CD8-positive, alpha-beta memory T cell (primary cell): ENCODE measurements at regions not wholly inside any gene's neighbourhood (a gene's known extent, or its start where the extent isn't known, plus 50 kb on each side); places are given as distances from the start of the nearest gene placed in this dataset.

ENCODE experiments used
- CTCF ChIA-PET: fragments of 350-600 bp; sonication (Branson Sonifier 250); formaldehyde crosslinking; loops from one replicate; lab custom pipeline; 2021; ENCODE audit warnings: antibody characterized with exemption; lab: Charles Lee
- POLR2A ChIA-PET: fragments of 350-600 bp; sonication (Branson Sonifier 250); formaldehyde crosslinking; loops from one replicate; lab custom pipeline; 2021; ENCODE audit warnings: antibody characterized with exemption; lab: Charles Lee
- DNase-seq, 5 donors: peaks; one replicate each; pipeline versions ENCODE4 v3.0.0 to v3.0.0-alpha.2; 2020 to 2022; ENCODE audit warnings: mixed read lengths in 1 of 5
- H3K27ac ChIP-seq: one replicate; pipeline ENCODE4 v1.7.0; 2013; ENCODE audit warnings: low read depth, mild to moderate bottlenecking, low read length, moderate library complexity
- H3K27me3 ChIP-seq: 2 replicates; pipeline ENCODE4 v1.7.0; 2013; ENCODE audit warnings: low read length, mild to moderate bottlenecking; ENCODE audit not compliant: insufficient read depth, poor library complexity, severe bottlenecking
- H3K36me3 ChIP-seq: 2 replicates; pipeline ENCODE4 v1.7.0; 2013; ENCODE audit warnings: mild to moderate bottlenecking, low read length, moderate library complexity; ENCODE audit not compliant: insufficient read depth
- H3K4me1 ChIP-seq: 2 replicates; pipeline ENCODE4 v1.7.0; 2013; ENCODE audit warnings: mild to moderate bottlenecking, low read length, moderate library complexity; ENCODE audit not compliant: insufficient read depth
- H3K4me3 ChIP-seq: 2 replicates; pipeline ENCODE4 v1.7.0; 2013; ENCODE audit warnings: mild to moderate bottlenecking, low read length
- H3K9me3 ChIP-seq: 2 replicates; pipeline ENCODE4 v1.7.0; 2013; ENCODE audit warnings: mild to moderate bottlenecking, low read length
- H3K27ac Mint-ChIP-seq, 8 donors: one replicate each; pipeline ENCODE4 v1.8.0; 2020 to 2021; ENCODE audit warnings: mixed read lengths in 8 of 8, mild to moderate bottlenecking in 6 of 8, inconsistent platforms in 3 of 8, moderate library complexity in 3 of 8
- H3K27me3 Mint-ChIP-seq, 2 donors: one replicate each; pipeline ENCODE4 v1.8.0; 2020 to 2021; ENCODE audit warnings: mixed read lengths in 2 of 2, mild to moderate bottlenecking in 1 of 2, moderate library complexity in 1 of 2
- H3K36me3 Mint-ChIP-seq, 3 donors: one replicate each; pipeline ENCODE4 v1.8.0; 2020 to 2021; ENCODE audit warnings: mixed read lengths in 3 of 3, inconsistent platforms in 1 of 3, mild to moderate bottlenecking in 1 of 3
- H3K4me1 Mint-ChIP-seq, 3 donors: one replicate each; pipeline ENCODE4 v1.8.0; 2020 to 2021; ENCODE audit warnings: mixed read lengths in 3 of 3, inconsistent platforms in 1 of 3, mild to moderate bottlenecking in 1 of 3
- H3K4me3 Mint-ChIP-seq, 7 donors: one replicate each; pipeline ENCODE4 v1.8.0; 2020 to 2021; ENCODE audit warnings: mixed read lengths in 7 of 7, mild to moderate bottlenecking in 6 of 7, moderate library complexity in 4 of 7, inconsistent platforms in 2 of 7
- H3K9me3 Mint-ChIP-seq, 5 donors: one replicate each; pipeline ENCODE4 v1.8.0; 2020 to 2022; ENCODE audit warnings: mixed read lengths in 5 of 5, mild to moderate bottlenecking in 3 of 5, moderate library complexity in 2 of 5, inconsistent platforms in 1 of 5

DNA sequence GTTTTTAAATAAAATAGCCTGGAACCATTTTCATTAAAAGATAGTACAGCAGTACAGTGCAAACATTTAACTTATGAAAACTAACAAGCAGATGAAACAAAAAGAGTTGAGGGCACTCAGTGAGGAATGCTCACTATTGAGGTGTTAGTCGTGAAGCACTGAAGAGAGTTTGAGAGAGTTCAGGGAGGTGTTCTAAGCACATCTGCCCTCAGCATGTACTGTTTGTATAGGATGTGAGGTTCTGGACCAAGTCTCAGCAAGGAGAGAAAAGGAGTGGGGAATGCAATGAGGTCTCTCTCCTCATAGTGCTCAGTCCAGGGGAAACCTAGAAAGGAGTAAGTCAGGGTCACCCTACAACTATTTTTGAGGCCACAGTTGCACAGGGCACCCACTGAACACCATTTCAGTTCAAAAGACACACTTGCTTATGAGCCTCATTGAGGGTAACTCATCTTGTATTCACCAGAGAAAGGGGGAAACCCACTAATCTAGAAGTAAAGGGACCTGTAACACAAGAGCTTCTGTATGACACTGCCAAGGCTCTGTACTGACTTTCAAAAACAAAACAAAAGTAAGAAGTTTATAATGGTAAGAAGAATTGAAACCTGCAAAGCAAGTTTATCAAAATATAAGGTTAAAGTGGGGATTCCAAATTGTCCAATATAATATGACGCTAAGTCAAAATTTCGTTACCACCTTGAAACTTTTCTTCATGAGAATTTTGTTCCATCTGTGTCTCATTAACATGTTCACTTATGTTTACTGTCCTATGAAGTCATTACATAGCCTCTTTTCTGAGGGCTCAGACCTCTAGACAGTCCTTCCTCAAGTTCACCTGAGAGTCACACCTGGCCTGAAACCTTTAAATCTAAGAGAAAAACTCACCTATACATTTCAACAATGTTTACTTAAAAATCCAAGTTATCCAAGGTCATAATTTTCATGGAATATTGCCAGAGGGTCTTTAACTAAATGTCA lies 275.3 kb downstream of the ETS1 start:
- Mint-ChIP-seq H3K9me3 (peaks cover 23 to 33% (median 29%) of the 10 kb centered on the region in 5 donors), H3K27ac (peak overlapping the region; percentile 55 to 91 (median 78)), H3K4me1 (peaks cover 68 to 80% (median 74%) of the 10 kb centered on the region in 3 donors), H3K27me3 (peaks cover 0 to 2% of the 10 kb centered on the region in 2 donors), H3K36me3 (peaks cover 7 to 38% (median 25%) of the 10 kb centered on the region in 3 donors), H3K4me3 (peak overlapping the region in 3 of 7 donors; percentile 0 to 42 (median 4))
- Histone ChIP-seq H3K4me1 (peaks cover 59% of the 10 kb centered on the region), H3K9me3 (peaks cover 19% of the 10 kb centered on the region), H3K36me3 (no peaks in the 10 kb centered on the region), H3K27ac (no peak overlapping the region), H3K4me3 (no peak overlapping the region), H3K27me3 (no peaks in the 10 kb centered on the region)
- ChIA-PET CTCF (interaction anchor here (1.9 kb wide), 1 partner anchor 12 kb away, joined by 5 read pairs; no protein-coding TSS in a partner anchor), POLR2A (no interaction called here)
- peak in 1 of 5 donors; percentile 49 for DNase-seq

GRCh38 chr11:128310676-128311445 lies 276.5 kb downstream of the ETS1 start:
- no peaks in the 10 kb centered on the region for H3K36me3 ChIP-seq
- H3K27me3 ChIP-seq: no peaks in the 10 kb centered on the region
- POLR2A ChIA-PET: no interaction called here
- Mint-ChIP-seq H3K27ac (peak overlapping the region; percentile 67 to 91 (median 84)), H3K36me3 (peaks cover 7 to 33% (median 22%) of the 10 kb centered on the region in 3 donors), H3K4me1 (peaks cover 64 to 79% (median 72%) of the 10 kb centered on the region in 3 donors), H3K9me3 (peaks cover 15 to 25% (median 24%) of the 10 kb centered on the region in 5 donors), H3K4me3 (peak overlapping the region in 3 of 7 donors; percentile 29 to 50 (median 34)), H3K27me3 (peaks cover 0 to 2% of the 10 kb centered on the region in 2 donors)
- H3K4me3 ChIP-seq: no peak overlapping the region
- peaks cover 19% of the 10 kb centered on the region for H3K9me3 ChIP-seq
- CTCF ChIA-PET: interaction anchor here (1.0 to 1.9 kb wide), 3 partner anchors 11 to 195 kb away, joined by 3 to 5 read pairs (median 3); no protein-coding TSS in a partner anchor
- no peak for DNase-seq
- H3K4me1 ChIP-seq: peaks cover 67% of the 10 kb centered on the region
- H3K27ac ChIP-seq: no peak overlapping the region

- Mint-ChIP-seq H3K27ac (peak overlapping the region in 7 of 8 donors; percentile 47 to 79 (median 56)), H3K27me3 (peaks cover 0 to 2% of the 10 kb centered on the region in 2 donors), H3K4me1 (peaks cover 69 to 88% (median 75%) of the 10 kb centered on the region in 3 donors), H3K4me3 (no peak overlapping the region), H3K9me3 (peaks cover 8 to 17% (median 16%) of the 10 kb centered on the region in 5 donors), H3K36me3 (peaks cover 2 to 26% (median 16%) of the 10 kb centered on the region in 3 donors)
- peaks cover 76% of the 10 kb centered on the region for H3K4me1 ChIP-seq
- ChIA-PET CTCF (interaction anchor here (1.1 to 1.9 kb wide), 2 partner anchors 10 to 14 kb away, joined by 3 to 5 read pairs; no protein-coding TSS in a partner anchor), POLR2A (no interaction called here)
- no peak overlapping the region for H3K4me3 ChIP-seq
- no peak overlapping the region for H3K27ac ChIP-seq
- DNase-seq: no peak
- H3K9me3 ChIP-seq: peaks cover 13% of the 10 kb centered on the region
- no peaks in the 10 kb centered on the region for H3K27me3 ChIP-seq
- H3K36me3 ChIP-seq: no peaks in the 10 kb centered on the region
Observed at GRCh38 chr11:128310005-128310404, 277.4 kb downstream of the ETS1 start.

- Histone ChIP-seq H3K36me3 (no peaks in the 10 kb centered on the region), H3K4me1 (peaks cover 88% of the 10 kb centered on the region), H3K9me3 (peaks cover 1% of the 10 kb centered on the region), H3K27me3 (no peaks in the 10 kb centered on the region), H3K27ac (no peak overlapping the region), H3K4me3 (no peak overlapping the region)
- H3K4me1 Mint-ChIP-seq: peaks cover 75 to 92% (median 87%) of the 10 kb centered on the region in 3 donors
- CTCF ChIA-PET: interaction anchor here (1.2 to 2.8 kb wide), 2 partner anchors 9 to 19 kb away, joined by 3 to 13 read pairs; no protein-coding TSS in a partner anchor
- H3K27ac Mint-ChIP-seq: peak overlapping the region in 5 of 8 donors; percentile 35 to 84 (median 73)
- H3K4me3 Mint-ChIP-seq: no peak overlapping the region
- DNase-seq: no peak
- POLR2A ChIA-PET: no interaction called here
- peaks cover 0 to 15% (median 5%) of the 10 kb centered on the region in 3 donors for H3K36me3 Mint-ChIP-seq
- peaks cover under 1 to 4% (median 3%) of the 10 kb centered on the region in 5 donors for H3K9me3 Mint-ChIP-seq
- peaks cover 0 to 2% of the 10 kb centered on the region in 2 donors for H3K27me3 Mint-ChIP-seq
Observed at GRCh38 chr11:128308794-128309193, 278.6 kb downstream of the ETS1 start.

GRCh38 chr11:128305588-128305987 lies 281.8 kb downstream of the ETS1 start:
- Histone ChIP-seq H3K27me3 (no peaks in the 10 kb centered on the region), H3K36me3 (no peaks in the 10 kb centered on the region), H3K9me3 (no peaks in the 10 kb centered on the region), H3K27ac (peak overlapping the region; percentile 48), H3K4me1 (peaks cover 96% of the 10 kb centered on the region), H3K4me3 (peak overlapping the region; percentile 15)
- Mint-ChIP-seq H3K36me3 (peaks cover 0 to 5% (median 0%) of the 10 kb centered on the region in 3 donors), H3K9me3 (peaks cover 0 to 2% (median 0%) of the 10 kb centered on the region in 5 donors), H3K4me1 (peaks cover 76 to 98% (median 96%) of the 10 kb centered on the region in 3 donors), H3K27me3 (peaks cover 0 to 2% of the 10 kb centered on the region in 2 donors), H3K4me3 (peak overlapping the region; percentile 28 to 93 (median 62)), H3K27ac (peak overlapping the region; percentile 94 to 100 (median 98))
- CTCF ChIA-PET: interaction anchor here (0.7 to 2.2 kb wide), 7 partner anchors 11 to 212 kb away, joined by 3 to 14 read pairs (median 3); no protein-coding TSS in a partner anchor
- peak in 3 of 5 donors; percentile 40 to 57 (median 57) for DNase-seq
- POLR2A ChIA-PET: interaction anchor here (1.2 to 1.8 kb wide), 3 partner anchors 13 to 177 kb away, joined by 3 to 17 read pairs (median 3); no protein-coding TSS in a partner anchor

- Mint-ChIP-seq H3K27ac (peak overlapping the region; percentile 94 to 100 (median 98)), H3K36me3 (peaks cover 0 to 5% (median 0%) of the 10 kb centered on the region in 3 donors), H3K4me1 (peaks cover 77 to 98% (median 96%) of the 10 kb centered on the region in 3 donors), H3K4me3 (peak overlapping the region; percentile 28 to 93 (median 62)), H3K9me3 (peaks cover 0 to 2% (median 0%) of the 10 kb centered on the region in 5 donors), H3K27me3 (no peaks in the 10 kb centered on the region)
- POLR2A ChIA-PET: interaction anchor here (1.0 to 1.8 kb wide), 4 partner anchors 13 to 221 kb away, joined by 3 to 17 read pairs (median 3); no protein-coding TSS in a partner anchor
- no peaks in the 10 kb centered on the region for H3K36me3 ChIP-seq
- CTCF ChIA-PET: interaction anchor here (0.7 to 2.2 kb wide), 9 partner anchors 11 to 242 kb away, joined by 3 to 14 read pairs (median 3); no protein-coding TSS in a partner anchor
- no peaks in the 10 kb centered on the region for H3K27me3 ChIP-seq
- DNase-seq: peak in 2 of 5 donors; percentile 79 to 81
- no peaks in the 10 kb centered on the region for H3K9me3 ChIP-seq
- H3K27ac ChIP-seq: peak overlapping the region; percentile 48
- no peak overlapping the region for H3K4me3 ChIP-seq
- peaks cover 96% of the 10 kb centered on the region for H3K4me1 ChIP-seq
Observed at GRCh38 chr11:128304666-128305485, 282.5 kb downstream of the ETS1 start.
